Loucy (cell line): ENCODE measurements at regions not wholly inside any gene's neighbourhood (a gene's known extent, or its start where the extent isn't known, plus 50 kb on each side); places are given as distances from the start of the nearest gene placed in this dataset.

ENCODE experiments used
- CTCF ChIP-seq: fragments of 200-600 bp; sonication (generic); conservative IDR thresholded peaks from 2 replicates; pipeline ENCODE4 v1.5.1; 2014; ENCODE audit warnings: mild to moderate bottlenecking, antibody characterized with exemption, low read length
- EZH2phosphoT487 ChIP-seq: fragments of 200-600 bp; IDR thresholded peaks from 2 replicates; pipeline ENCODE4 v1.6.1; 2018; ENCODE audit warnings: antibody characterized with exemption, mild to moderate bottlenecking, moderate library complexity, borderline replicate concordance

- no peak for TF ChIP-seq CTCF
- no peak for TF ChIP-seq EZH2phosphoT487
These were observed 390.7 kb downstream of the METTL4 start for GRCh38 chr18:2180586-2180985.
